Tibial nerve (tissue), 4 donors: ENCODE measurements at regions not wholly inside any gene's neighbourhood (a gene's known extent, or its start where the extent isn't known, plus 50 kb on each side); places are given as distances from the start of the nearest gene placed in this dataset. TPM values are rescaled to one million over a fixed set of nuclear protein-coding genes. Genes with fewer than 3 reads are reported as not detected.
A peak's percentile ranks its signal among the peaks of the same experiment; 100 is the strongest.

ENCODE experiments used
- DNase-seq, 2 donors: peaks; one replicate each; pipeline ENCODE4 v3.0.0-alpha.2; 2019; ENCODE audit warnings: low spot score in 2 of 2
- H3K27ac ChIP-seq, 4 donors: fragments of 200-600 bp; sonication (generic) in 3 of 4; one replicate each; pipeline ENCODE4 v1.5.1; 2017 to 2019; ENCODE audit warnings: mild to moderate bottlenecking in 1 of 4
- H3K27me3 ChIP-seq, 2 donors: fragments of 200-600 bp; sonication (generic) in 1 of 2; one replicate each; pipeline versions ENCODE4 v1.5.1 to v1.6.0; 2017 to 2019
- H3K36me3 ChIP-seq, 3 donors: fragments of 200-600 bp; sonication (generic); one replicate each; pipeline ENCODE4 v1.5.1; 2018 to 2019
- H3K4me1 ChIP-seq, 4 donors: fragments of 200-600 bp; sonication (generic) in 3 of 4; one replicate each; pipeline ENCODE4 v1.5.1; 2017 to 2019
- H3K4me3 ChIP-seq, 4 donors: fragments of 200-600 bp; sonication (generic) in 3 of 4; one replicate each; pipeline ENCODE4 v1.5.1; 2017 to 2019; ENCODE audit warnings: mild to moderate bottlenecking in 1 of 4, moderate library complexity in 1 of 4
- H3K9me3 ChIP-seq, 4 donors: fragments of 200-600 bp; sonication (generic) in 3 of 4; one replicate each; pipeline ENCODE4 v1.5.1; 2017 to 2019
- CTCF ChIP-seq, 5 experiments: fragments of 200-600 bp in 3 of 5; fragments of 450-650 bp in 2 of 5; sonication (generic) in 3 of 5; IDR thresholded peaks; one replicate each; pipeline ENCODE4 v1.5.1; 2016 to 2019; ENCODE audit warnings: antibody characterized with exemption in 5 of 5, mild to moderate bottlenecking in 3 of 5, moderate library complexity in 2 of 5
- EP300 ChIP-seq, 2 donors: sonication (generic); formaldehyde crosslinking; IDR thresholded peaks; one replicate each; pipeline ENCODE4 v1.6.1; 2017; ENCODE audit warnings: antibody characterized with exemption in 2 of 2, mild to moderate bottlenecking in 1 of 2
- POLR2A ChIP-seq, 2 donors: fragments of 450-650 bp; IDR thresholded peaks; one replicate each; pipeline ENCODE4 v1.6.1; 2017; ENCODE audit warnings: antibody characterized with exemption in 2 of 2, mild to moderate bottlenecking in 2 of 2, moderate library complexity in 2 of 2
- WGBS, 2 donors: methylation state at CpG; one replicate each; pipeline ENCODE4 v1.1.5; 2018; 5-methylcytosine and 5-hydroxymethylcytosine counted together
- small RNA-seq: library from RNA; depleted of rRNA; stranded (forward); fragments of <200 nt; gene quantifications from one replicate; pipeline ENCODE3, GENCODE V24; 2016

GRCh38 chr6:7053125-7053774, 54.5 kb upstream of the RREB1 start:
- no peak for DNase-seq
- H3K4me1 ChIP-seq: peaks cover 0 to 28% (median 14%) of the 10 kb centered on the region in 4 donors
- no peaks in the 10 kb centered on the region for H3K9me3 ChIP-seq
- no peak overlapping the region for H3K4me3 ChIP-seq
- H3K36me3 ChIP-seq: no peaks in the 10 kb centered on the region
- no peaks in the 10 kb centered on the region for H3K27me3 ChIP-seq
- WGBS, 2 donors: 37 to 45% methylated on average over 5 of the region's 5 CpGs
- peak overlapping the region in 3 of 4 donors; percentile 82 to 89 (median 88) for H3K27ac ChIP-seq
- no peak for TF ChIP-seq POLR2A (IDR thresholded peaks at IDR 0.05)
- TF ChIP-seq CTCF (IDR thresholded peaks at IDR 0.05): no peak
- no peak for TF ChIP-seq EP300 (IDR thresholded peaks at IDR 0.05)

Small RNA genes in the stretch of these regions (small RNA-seq; reads per million reads assigned to genes)
- not detected for gene RN7SL554P
